Activated CD4-positive, alpha-beta T cell treated with anti-CD3 and anti-CD28 coated beads, Interleukin-2, amount 50 U/mL, for 4 hours (primary cell): ENCODE measurements at regions not wholly inside any gene's neighbourhood (a gene's known extent, or its start where the extent isn't known, plus 50 kb on each side); places are given as distances from the start of the nearest gene placed in this dataset.

Source experiments
- DNase-seq, 2 experiments: peaks; one replicate each; pipeline ENCODE4 v3.0.0-alpha.2; 2020

- DNase-seq, result no peak
Observed at GRCh38 chr13:29952245-29952644, 101.8 kb upstream of the UBL3 start.

DNA sequence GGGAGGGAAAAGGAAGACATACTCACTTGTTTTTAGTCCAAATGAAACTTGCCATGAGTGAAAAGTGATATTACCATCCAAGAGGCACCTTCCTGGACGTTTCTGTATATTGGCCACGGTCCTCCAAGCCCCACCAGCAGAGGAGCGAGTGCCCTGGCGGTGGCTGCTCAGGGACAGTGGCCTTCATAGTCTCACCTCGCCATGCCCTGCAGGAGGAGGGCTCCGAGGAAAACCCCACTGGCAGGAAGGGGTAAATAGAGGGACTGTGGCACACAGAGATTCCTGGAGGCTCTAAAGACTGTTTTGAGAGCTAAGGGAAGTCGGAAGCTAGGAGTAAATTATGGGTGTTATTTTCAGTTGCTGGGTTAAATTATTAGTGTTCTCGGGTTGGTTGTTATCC is 98.4 kb upstream of the UBL3 start:
- DNase-seq, result no peak

- no peak for DNase-seq
Observed at GRCh38 chr13:29948244-29948643, 97.8 kb upstream of the UBL3 start.

DNA sequence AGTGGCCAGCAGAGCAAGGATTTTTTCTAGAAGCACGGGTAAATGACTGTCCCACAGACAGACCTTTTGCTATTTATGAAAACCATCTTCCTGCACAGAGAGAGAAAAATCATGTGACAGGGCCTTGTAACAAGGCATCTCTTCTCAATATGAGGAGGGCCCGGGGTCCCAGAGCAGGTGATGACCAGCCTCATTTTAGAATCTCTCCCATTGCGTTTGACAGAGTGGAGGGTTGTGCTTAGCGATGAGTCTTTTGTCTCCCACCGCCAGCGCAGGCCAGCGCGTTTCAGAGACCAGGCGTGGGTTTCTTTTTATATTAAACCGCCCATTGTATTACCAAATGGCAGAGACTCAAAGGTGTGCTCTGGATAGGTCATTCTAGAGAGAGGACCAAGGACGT is 97.4 kb upstream of the UBL3 start:
- DNase-seq, result no peak

GRCh38 chr13:29946093-29946492 is 95.7 kb upstream of the UBL3 start:
- DNase-seq, result no peak

GRCh38 chr13:29943686-29944085 is 93.3 kb upstream of the UBL3 start:
- DNase-seq, result no peak

DNA sequence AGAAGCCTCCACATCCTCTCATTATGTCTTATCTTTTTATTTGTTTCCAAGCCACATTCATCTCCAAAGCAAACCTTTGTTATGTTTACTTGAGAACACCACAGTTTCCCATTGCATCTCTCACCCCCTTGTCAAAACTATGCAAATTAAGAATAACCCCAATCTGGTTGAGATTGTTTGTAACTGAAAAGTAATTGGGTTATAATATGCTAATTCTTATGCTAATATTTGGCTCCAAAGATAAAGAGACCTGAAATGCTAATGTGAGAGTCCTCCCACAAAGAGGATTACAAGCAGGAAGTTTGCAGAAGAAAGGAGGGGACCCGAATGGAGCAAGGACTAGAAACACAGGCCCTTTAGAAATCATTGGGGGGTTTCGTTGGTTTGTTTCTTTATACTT is 92.9 kb upstream of the UBL3 start:
- DNase-seq, result no peak

GRCh38 chr13:29940715-29941114 is 90.3 kb upstream of the UBL3 start:
- no peak for DNase-seq

DNA sequence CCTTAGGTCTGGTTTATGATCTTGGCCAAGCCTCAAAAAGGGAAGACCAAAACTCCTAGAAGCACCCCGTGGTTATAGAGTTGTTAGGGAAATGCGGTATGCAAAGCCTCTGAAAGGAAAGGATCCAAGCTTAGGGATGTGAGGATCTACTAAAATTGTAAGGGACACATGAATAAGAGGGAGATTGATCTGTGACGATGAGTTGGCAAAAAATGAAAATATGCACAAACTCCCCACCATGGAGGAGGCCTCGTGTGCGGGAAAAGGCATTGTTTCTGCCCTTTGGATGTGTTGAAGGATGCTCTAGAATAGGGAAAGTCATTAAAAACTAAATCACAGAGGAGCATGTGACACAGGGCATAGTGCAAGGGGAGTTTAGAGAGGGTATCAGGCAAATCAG is 88.7 kb upstream of the UBL3 start:
- DNase-seq, result no peak

DNA sequence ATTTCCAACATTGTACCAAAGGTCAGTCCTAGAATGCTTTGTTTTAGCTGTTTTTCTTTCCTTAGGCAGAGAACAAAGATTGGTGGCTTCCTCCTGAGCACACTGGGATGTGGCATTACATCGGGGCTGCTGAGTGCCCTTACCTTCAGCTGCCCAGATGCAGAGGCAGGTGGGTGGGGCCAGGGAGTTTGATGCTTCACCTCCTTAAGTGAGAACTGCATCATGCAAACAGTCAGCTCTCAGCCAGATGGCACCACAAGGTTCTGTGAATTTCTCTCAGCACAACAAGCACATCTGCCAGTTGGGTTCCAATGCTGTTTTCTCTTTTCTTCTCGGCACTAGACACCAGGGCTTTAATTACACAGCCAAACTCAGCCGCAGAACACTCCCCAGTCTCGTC is 87.4 kb upstream of the UBL3 start:
- DNase-seq, result peak; percentile 30 to 34

GRCh38 chr13:29937379-29937778 is 87.0 kb upstream of the UBL3 start:
- no peak for DNase-seq

DNA sequence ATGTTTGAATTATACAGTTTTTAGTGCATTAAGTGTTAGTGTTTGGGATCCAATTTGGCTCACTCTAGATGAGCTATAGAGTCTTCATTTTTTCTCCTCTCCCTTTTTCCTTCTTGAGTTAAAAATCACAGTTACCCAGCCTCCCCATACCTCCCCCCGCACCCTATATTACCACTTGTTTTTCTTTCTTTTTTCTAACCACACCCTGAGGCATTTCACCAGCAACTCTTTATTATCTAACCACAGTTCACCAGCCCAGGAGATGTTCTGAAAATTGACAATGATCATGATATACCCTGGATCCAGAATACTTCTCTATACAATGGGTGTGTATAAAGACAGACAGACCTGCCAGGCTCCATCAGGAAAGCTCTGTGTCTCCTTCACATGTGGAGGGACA is 86.5 kb upstream of the UBL3 start:
- no peak for DNase-seq

GRCh38 chr13:29936051-29936813 is 85.8 kb upstream of the UBL3 start:
- DNase-seq, result no peak

GRCh38 chr13:29935309-29935981 is 85.0 kb upstream of the UBL3 start:
- peak; percentile 39 to 42 for DNase-seq

DNA sequence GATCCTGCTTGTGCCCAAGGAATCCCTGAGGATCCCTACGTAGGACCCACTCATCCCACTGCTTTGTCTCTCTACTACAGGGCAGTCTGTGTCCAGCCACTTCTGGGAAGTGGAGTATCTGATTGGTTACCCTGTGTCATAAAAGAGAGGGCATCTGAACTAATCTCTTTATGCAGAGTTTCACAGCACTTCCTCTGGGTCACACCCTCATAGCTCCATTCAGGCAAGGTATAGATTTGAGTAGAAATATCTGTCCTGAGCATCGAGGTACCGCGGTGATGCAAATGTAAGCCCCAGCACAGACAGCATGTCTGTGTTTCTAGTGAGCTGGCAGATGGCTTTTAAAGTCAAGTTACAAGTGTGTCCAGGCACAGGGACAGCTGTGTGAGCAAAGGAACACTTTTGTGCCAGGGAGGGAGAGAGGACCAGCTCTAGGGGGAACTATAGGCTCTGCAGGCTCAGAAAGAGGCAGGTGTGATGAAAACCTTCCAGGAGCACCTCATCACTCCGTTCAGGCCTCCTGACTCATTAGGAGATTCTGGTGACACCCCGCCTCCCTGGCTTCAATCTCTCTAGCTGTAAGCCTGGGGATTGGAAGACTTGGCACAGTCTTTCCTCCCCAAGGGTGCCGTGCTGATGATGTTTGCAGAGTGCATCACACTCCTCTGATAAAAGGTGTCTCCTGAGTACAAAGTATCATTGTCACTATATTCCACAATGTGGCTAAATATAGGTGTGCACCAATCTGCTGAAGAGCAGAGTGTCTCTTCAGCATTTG is 84.3 kb upstream of the UBL3 start:
- no peak for DNase-seq

DNA sequence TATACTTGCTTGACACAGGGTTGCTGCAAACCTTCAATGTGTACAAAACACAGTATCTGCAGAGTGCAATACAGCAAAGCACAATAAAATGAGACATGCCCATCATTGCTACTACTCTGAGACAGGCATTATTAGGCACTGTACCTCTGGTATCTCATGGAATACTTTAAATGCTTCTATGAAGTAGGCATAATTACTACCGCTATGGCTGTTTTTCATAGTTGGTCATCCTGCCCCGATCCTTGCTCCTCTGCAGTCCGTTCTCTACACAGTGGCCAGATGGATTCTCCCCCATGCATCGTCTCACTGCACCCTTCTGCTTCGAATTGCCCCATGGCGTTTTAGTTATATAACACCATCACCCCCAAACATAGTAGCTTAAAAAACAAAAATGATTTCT is 83.0 kb upstream of the UBL3 start:
- DNase-seq, result no peak

- DNase-seq, result no peak
Observed at GRCh38 chr13:29931696-29932095, 81.3 kb upstream of the UBL3 start.

GRCh38 chr13:29929062-29929847 is 78.8 kb upstream of the UBL3 start:
- no peak for DNase-seq

- no peak for DNase-seq
Observed at GRCh38 chr13:29926098-29926476, 75.7 kb upstream of the UBL3 start.

GRCh38 chr13:29925457-29926097 is 75.2 kb upstream of the UBL3 start:
- no peak for DNase-seq

DNA sequence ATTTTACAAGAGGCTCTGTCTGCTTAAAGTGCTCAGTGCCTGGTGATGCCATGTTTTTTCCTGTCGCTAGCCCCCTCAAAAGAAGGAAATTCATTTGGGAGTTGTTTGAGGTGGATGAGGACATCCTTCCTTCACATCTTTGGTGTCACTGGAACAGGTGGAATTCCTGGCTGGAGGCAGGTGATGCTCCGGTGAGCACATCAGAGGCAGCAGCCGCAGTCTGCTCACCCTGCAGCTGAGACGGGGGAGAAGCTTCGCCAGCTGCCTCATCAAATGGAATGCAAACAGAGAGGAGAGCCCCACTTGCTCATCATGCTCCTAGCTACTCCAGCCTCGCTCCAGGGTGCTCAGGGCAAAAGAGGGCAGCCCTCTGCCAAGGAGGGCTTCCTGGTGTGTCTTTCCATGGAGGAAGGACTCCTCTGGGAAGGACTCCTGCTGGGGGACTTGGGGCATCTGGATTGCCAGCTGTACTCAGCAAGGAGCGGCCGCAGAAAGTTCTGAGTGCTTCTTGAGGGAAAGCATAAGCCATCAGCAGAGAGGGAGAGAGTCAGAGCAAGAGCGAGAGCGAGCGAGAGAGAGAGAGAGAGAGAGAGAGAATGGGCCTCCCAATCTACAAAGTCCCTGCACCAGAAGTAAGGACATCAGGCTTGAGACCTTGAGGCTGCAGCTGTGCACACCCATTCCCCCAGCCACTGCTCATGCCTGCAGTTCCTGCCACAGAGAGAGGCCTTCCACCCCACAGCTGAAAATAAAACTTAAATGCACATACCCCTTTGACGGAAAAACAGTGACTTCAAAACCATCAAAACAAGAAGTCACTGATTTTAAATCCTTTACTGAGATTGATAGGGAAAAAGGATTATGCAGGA is 74.3 kb upstream of the UBL3 start:
- no peak for DNase-seq
